HG03095 (cell line): ENCODE measurements at regions not wholly inside any gene's neighbourhood (a gene's known extent, or its start where the extent isn't known, plus 50 kb on each side); places are given as distances from the start of the nearest gene placed in this dataset.
"Not testable (repeated sequence)": the region's sequence is repeated elsewhere in the genome, so short reads cannot be mapped to it uniquely, and the experiment has no call there.

Experiments used
- ATAC-seq: cut with Tn5 transposase; IDR thresholded peaks from one replicate; pipeline ENCODE4 v1.9.1; 2021; ENCODE audit warnings: moderate library complexity; ENCODE audit not compliant: unreplicated experiment

DNA sequence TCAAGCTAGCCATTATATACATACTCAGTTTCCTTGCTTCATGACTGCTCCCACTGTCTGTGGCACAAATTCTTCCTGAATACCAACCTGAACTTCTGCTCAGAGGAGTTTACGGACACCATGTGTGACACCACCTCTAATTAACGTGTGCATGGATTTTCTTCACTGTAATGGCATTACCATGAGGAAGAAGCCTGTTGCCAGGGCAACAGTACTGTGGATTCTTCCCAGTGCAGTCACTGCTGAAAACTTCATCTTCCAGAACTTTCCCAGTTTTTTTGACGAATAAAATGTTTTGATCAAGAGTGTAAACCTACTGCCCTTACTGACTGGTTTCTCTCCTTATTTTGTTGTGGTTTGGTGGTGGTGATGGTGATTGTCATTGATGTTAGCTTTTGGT is 444.3 kb upstream of the NRSN1 start:
- no peak for ATAC-seq

DNA sequence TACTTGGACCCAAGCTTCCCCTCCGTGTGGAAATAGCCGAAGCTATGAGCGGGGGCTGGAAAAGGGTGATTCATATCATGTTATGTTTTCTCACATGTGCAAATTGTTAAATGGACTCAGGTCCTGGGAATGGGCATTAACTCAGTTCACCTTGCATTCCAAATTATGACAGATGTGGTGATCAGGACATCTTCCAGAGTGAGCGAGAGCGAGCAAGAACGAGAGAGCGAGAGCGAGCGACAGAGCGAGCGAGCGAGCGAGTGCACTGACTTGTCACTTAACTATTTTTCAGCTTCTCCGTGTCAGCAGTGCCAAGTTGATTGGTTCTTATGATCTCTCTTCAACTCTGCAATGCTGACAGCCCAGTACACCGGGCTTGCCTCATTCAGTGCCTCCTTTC is 437.4 kb upstream of the NRSN1 start:
- ATAC-seq, result no peak

DNA sequence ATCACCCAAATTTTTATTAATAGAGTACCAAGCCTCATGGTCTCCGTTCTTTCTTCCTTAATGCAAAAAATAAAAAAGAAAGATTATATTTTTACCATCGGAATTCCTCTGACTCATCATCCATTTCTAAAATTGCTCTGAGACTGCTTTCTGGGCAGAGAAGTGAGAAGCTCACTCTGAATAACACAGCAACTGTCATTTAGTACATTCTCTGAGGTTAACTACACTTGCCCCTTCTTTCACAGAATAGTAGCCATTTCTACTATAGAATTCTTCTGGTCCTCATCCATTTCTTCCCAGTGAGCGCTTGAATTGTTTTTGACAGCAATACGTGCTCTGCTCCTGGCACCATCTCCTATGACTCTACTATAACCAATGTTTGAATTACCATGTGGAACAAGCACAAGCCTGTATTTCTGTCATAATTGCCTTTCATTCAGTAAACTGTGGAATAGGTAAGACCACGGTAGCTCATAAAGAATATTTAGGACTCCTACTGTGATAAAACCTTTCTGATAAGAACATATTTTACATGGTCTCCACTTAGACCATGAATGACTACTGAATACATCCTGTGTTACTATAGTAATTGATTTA is 435.5 kb upstream of the NRSN1 start:
- no peak for ATAC-seq

DNA sequence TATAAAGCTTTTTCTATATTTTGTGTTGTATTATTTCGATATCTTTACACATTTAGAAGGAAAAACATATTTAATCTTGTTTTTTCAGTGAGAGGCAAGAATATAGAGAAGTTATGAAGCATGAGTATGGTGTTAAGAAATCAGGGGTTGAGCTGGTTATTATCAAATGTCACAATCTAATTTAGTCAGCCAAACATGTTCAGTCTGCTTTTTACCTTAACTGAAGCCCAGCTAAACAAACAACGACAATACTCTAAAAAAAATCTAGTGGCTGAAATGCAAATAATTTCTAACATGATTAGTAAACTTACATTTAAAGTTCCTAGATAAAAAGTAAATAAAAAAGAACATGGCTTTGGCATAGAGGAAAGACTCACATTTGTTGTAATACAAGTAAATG is 433.8 kb upstream of the NRSN1 start:
- ATAC-seq, result no peak

DNA sequence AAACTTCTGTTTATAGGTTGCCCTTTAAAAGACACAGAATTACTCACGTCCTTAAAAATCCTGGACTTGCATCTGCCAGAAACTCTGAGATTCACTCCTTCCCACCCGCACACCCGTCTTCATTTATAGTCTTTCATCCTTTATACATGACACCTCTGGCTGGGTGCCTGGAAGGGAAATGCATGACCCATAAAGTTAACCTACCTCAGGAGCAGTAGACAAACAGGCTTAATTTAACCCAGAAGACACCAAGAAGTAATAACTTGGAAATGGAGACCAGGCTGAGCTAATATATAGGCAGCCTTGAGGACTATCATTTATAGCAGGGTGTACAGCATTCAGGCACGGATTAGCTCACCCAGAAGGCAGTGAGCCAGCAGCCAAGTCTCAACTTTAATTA is 429.0 kb upstream of the NRSN1 start:
- ATAC-seq, result no peak

DNA sequence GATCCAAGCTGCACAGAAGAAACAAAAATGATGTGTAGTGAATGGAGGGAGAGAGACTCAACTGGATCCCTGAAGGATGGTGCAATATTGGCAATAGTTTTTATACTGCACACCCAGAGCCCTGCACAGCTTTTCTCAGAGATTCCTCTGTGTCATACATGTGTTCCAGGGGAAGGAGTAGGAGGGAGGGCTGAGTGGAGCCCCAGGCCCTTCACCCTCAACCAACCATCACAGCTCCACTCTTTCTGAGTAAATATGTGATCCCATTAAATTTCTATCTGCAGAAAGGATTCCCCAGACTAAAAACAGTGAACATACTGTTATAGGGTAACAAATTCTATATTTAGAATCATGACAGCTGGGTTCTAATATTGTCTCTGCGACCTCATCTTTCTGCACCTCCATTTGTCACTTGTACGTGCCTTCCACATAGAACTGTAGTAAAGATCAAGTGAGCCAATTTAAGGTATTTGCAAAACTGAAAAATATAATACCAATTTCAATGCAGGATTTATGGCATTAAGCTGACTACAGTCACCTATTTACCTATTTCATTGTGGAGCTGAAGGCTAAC is 421.4 kb upstream of the NRSN1 start:
- ATAC-seq, result no peak

DNA sequence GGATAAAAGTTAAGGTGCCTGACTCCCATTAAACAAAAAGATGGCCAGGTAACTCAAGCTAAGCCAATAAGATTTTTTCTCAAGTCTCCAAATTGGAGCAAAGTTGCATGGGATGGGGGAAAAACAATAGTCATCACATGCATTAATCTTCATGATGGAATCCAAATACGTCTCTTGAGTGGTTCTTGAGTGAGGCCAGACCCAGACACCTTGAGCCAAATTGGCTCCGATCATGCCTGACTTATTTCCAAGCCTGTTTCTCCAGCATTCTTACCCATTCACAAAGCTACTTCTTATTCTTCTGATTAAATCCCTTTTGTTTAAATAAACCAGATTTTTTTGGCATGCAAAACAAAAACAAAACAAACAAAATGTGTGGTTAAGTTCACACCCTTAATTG is 420.3 kb upstream of the NRSN1 start:
- ATAC-seq, result no peak

DNA sequence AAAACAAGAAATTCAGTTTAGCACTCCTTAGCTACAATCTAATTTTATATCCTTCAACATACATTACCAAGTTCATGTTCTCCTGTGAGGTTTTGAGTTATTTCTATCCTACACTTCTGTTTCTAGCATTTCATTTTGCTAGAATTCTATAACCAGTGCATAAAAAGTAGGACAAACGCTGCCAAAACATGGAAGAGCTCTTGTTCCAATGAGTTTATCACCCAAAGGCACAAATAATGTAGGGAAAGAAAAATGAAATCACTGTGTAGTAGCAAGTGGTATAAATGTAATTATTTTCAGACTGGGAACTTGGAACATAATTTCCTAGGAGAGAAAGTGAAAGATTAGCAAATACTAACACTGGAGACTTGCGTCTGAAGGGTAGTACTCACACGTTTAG is 413.3 kb upstream of the NRSN1 start:
- ATAC-seq, result no peak

DNA sequence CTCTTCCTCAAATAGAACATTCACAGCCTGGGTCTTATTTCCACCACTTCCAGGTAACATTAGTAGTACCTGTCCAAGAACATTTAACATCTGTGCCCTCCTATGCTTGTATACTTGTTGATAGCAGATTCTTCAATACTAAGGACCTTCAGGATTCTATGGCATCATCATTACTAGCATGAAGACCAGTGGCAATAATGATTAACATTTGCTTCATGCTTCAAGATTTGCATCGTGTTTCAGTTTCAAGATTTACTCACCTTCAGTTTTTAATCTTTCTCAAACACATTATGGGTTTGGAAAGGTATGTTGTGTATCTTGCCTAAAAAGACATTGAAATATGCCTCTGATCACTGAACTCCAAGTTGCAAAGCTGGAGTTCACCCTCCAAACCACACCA is 412.8 kb upstream of the NRSN1 start:
- ATAC-seq, result no peak

DNA sequence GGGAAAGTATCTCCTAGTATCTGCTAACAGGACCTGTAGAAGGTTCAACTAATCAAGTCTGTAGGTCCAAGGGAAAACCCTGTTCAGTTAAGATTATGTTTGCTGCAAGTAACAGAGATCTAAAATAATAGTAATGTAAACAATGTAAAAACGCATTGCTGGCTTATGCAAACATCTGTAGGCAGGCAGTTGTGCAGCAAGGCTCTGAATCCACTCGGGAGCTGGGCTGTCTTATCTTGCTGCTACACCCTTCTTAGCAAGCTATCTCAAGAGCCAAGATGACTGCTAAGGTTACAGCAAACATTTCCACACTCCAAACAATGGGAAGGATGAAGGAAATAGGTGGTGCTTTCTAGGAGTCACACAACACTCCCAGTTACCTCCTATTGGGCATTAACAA is 397.3 kb upstream of the NRSN1 start:
- ATAC-seq, result no peak

DNA sequence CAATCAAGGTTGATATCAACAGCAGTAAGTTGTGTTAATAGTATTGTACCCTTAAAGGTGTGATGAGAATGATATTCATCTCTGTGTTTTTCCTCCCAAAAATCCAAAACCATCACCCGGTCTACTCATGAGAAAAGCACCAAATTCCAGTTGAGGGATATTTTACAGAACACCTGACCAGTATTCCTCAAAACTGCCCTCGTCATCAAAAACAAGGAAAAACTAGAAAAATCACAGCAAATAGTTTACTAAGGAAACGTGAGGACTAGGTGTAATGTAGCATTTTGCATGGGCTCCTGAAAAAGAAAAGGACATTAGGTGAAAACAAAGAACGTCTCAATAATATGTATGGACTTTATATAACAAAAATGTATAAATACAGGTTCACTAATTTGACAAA is 394.4 kb upstream of the NRSN1 start:
- no peak for ATAC-seq

DNA sequence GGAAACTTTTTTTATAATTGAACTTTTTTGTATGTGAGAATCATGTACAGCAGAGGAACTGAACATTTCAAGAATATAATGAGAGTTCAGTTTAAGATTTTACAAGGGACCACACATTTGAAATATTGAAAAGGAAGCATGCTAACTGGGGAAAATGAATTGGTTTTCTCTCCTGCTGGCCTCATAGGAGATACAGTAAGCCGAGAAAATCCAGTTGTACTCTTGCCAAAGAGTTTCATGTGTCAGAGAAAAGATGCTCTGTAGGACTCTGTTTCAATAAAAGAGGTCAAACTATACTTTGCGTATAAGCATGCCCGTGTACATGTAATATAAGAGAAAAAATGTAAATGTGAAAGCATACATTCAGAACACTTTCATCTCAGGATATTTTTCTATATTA is 393.5 kb upstream of the NRSN1 start:
- no peak for ATAC-seq

DNA sequence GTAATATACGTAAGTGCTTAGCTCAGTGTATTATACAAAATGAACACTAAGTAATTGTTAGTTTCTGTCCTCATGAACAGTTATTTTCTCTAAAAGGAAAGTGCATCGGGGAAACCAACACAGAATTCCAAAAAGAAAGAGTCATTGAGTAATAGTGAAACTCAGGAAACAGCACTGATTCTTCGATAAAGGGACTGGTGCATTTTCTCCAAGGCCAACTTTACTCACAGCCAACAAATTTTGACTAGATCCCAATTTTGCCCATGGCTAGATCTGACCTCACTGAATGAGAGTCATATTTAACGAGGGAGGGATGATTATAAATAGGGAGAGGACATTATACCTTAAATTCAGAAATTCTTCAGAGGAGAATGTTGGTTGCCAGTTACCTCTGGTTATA is 390.9 kb upstream of the NRSN1 start:
- no peak for ATAC-seq

DNA sequence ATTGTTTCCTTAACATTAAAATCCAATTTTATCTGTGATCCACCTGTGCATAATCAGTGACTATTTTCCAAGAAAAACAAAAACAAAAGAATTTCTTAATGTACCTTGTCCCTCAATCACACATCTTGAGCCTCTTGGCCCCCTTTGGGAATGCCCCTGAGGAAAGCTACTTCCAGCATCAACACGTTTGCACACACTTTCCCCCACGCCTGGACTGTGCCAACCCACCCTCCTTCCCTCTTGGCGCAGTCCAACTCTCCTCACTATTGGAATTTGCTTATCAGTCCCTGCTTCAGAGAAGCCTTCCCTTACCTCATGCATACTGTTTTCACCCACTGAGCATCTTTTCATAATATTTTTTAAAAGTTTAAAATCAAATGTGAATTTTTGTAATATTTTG is 389.4 kb upstream of the NRSN1 start:
- no peak for ATAC-seq

DNA sequence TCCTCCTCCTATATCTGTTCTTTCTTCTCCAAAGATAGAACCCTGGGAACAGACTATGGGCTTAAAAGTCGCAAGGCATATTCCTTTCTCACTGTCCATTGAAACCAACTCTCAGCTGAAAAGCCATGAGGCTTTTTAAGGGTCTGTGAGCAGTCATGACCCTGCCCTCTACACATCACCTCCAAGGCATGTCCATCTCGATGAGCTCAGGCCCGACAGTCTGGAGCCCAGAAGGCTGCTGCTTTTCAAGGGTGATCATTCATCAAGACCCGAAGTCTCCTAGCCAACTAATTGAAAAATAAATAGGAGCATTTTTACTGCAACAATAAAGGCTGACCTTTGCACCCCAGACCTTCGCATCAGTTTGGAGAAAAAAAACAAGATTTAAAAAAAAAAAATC is 378.8 kb upstream of the NRSN1 start:
- ATAC-seq, result no peak

DNA sequence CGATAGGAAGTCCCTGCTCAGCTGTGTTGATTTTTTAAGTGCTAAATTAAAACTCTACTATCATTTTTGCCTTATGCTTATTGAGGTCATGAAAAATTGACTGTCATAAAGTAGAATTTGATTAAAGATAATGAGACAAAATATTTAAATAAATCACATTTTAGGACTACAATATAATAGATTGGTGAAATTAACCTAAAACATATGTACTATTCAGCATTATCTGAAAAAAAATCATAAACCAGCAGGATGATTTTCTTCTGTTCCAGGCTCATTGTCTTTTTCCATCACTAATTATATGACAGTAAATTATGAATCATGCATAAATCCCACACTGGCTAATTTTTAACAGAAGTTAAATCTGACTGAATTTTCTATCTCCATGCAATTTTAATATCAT is 373.6 kb upstream of the NRSN1 start:
- no peak for ATAC-seq

DNA sequence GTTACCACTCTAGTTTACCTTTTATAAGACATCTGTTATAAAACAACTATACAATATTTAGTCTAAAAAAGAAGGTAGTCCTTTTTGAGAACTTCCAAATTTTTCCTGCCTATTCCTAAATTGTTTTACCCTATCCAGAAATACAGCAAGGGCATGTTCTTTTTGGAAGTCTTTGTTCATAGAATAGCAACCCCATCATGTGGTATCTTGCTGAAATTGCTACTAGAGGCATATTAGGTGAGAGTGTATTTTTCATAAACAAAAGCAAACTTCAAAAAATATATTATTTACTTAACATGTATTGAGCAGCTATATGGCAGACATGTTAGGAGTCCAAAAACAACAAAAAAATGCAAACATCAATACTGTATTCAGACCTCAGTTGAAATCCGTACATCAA is 371.8 kb upstream of the NRSN1 start:
- ATAC-seq, result no peak

DNA sequence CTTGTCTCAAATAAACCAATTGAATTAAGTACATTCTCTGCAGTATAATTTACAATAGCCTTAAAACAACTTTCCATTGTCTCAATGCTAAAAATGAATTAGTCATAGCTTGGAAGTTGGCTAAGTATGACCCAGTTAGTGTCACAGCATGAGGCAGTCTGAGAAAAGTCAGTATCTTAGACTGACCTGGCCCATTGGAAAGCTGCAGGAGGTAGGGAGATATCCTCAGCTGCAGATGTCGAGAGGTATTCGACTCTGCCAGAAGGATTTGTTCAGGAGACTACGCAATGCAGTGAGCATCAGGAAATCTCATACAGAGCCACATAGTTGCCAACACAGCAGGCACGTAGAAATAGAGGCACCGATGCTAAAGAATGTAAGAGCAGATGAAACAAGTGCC is 350.9 kb upstream of the NRSN1 start:
- ATAC-seq, result no peak

DNA sequence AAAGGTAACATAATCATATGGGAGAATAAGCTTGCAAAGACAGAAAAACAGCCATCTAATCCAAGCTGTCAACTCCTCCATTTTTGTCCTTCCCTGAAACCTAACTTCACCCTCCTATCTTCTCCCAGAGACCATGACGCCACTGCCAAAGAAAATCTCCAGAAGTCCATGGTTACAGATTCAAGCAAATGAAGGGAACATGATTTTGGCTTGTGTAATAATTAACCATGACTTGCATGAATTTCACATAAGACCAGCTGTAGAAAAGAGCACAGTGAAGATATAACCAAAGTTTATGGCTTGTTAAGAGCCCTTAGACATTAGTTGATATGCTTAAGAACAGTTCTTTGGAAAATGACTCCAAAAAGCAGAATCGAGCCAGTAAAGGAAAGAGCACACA is 342.1 kb upstream of the NRSN1 start:
- no peak for ATAC-seq

DNA sequence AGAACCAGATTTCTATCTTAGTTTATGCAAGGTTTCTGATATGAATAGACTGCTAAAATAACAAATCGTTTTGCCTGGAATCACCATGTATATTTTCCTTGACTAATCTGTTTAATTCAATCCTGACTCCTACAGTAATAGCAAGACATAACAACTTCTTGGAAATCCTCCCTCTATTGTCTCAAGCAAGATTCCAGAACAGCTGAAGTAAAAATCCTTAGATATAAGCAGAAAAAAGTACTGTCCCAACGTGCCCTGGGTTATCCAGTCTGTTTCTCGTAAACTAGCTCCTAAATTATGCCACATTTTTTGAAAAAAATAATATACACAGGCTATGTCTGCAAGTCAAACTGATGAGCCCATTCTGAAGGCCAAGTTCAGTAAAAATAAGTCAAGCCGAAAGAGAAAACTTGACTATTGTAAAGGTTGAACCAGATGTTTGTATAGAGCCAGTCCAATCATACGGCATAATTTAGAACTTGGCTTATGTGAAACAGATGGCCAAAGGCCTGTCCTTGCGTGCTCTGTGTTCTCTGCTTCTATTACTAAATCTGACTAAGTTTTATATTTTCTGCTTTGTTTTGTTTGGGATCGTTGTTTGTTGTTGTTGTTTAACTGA is 341.6 kb upstream of the NRSN1 start:
- no peak for ATAC-seq

DNA sequence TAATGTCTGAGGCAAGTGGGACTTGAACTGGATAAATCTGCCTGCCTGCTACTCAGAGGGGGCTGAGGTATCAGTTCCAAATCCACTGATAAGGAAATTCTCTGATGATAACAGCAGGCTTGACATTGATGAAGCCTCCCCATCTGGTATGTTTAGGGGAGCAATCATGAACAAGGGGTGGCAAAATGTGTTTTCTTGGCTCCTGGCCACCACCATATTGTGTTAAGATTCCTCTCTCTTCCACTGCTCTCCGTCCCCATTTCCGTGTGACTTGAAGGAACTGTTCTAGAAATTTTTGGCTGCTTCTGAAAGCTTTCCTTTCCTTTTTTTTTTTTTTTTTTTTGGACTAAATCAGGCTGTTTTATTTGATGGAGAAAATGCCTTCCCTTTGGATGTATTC is 335.3 kb upstream of the NRSN1 start:
- no peak for ATAC-seq

DNA sequence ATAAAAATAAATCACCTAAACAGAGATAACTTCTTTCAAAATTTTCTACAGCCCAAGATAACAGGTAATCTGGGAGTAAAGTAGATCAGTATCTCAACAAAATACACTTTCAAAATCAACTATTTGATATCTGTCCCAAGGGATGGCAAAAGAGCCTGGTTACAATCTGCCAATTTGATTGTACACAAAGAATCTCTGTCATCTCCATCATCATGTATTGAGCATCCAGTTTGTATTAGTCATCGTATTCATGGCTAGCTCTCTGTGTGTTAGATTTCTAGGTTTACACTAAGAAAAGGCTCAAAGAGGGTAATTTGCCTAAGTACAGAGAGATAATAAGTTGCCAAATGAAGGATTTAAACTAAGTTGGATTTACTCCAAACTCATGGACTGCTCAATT is 329.0 kb upstream of the NRSN1 start:
- no peak for ATAC-seq

DNA sequence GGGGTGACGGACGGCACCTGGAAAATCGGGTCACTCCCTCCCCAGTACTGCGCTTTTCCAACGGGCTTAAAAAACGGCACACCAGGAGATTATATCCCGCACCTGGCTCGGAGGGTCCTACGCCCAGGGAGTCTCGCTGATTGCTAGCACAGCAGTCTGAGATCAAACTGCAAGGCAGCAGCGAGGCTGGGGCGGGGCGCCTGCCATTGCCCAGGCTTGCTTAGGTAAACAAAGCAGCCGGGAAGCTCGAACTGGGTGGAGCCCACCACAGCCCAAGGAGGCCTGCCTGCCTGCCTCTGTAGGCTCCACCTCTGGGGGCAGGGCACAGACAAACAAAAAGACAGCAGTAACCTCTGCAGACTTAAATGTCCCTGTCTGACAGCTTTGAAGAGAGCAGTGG is 321.7 kb upstream of the NRSN1 start:
- ATAC-seq, result not testable (repeated sequence)
